K562 (cell line): ENCODE measurements at regions not wholly inside any gene's neighbourhood (a gene's known extent, or its start where the extent isn't known, plus 50 kb on each side); places are given as distances from the start of the nearest gene placed in this dataset.

Experiments
- ATAC-seq: fragments of 200-7000 bp; cut with Tn5 transposase; 3 replicates; pipeline ENCODE4 v1.9.1; 2020; ENCODE audit warnings: moderate library complexity
- BruUV-seq: library from RNA; stranded (reverse); fragments of 400-500 nt; replicated peaks from 2 replicates; lab custom pipeline; 2021; lab: Mats Ljungman, UMichigan
- CTCF ChIA-PET: fragments of 300-600 bp; formaldehyde crosslinking; extraction: SDS; loops from one replicate; lab custom pipeline; 2021; ENCODE audit warnings: low intra/inter-chr PET ratio; lab: Yijun Ruan, JAX
- POLR2A ChIA-PET: fragments of 300-600, 350-650 bp; sonication (Branson Sonifier 250); formaldehyde crosslinking; extraction: SDS; loops from one replicate; lab custom pipeline; 2021; ENCODE audit warnings: antibody characterized with exemption, inconsistent platforms; lab: Yijun Ruan, JAX
- DNase-seq, 4 experiments: peaks; one replicate each; pipeline versions ENCODE4 v3.0.0 to v3.0.0-alpha.2; 2011 to 2018; ENCODE audit warnings: low spot score in 3 of 4, mixed read lengths in 3 of 4; ENCODE audit errors: extremely low read depth in 1 of 4
- FAIRE-seq: peaks from 2 replicates; lab custom pipeline; 2011; peaks lifted over from hg19 to GRCh38; lab: Jason Lieb, UNC
- H2AFZ ChIP-seq: 2 replicates; pipeline ENCODE4 v1.6.0; 2011; ENCODE audit warnings: low read depth, low read length, control low read depth, inconsistent platforms
- H3K27ac ChIP-seq: fragments of 200-600 bp; 3 replicates; pipeline ENCODE4 v1.8.0; 2011; ENCODE audit warnings: low read depth, mild to moderate bottlenecking, control low read depth, inconsistent platforms, low read length, moderate library complexity, mixed read lengths; ENCODE audit errors: extremely low read depth
- H3K27me3 ChIP-seq, 2 experiments: fragments of 300-600 bp in 1 of 2; 2 replicates in 1 of 2; 3 replicates in 1 of 2; pipeline versions ENCODE4 v1.6.0 to v1.8.0; 2011; ENCODE audit warnings: inconsistent platforms in 2 of 2, low read length in 2 of 2, mild to moderate bottlenecking in 1 of 2, mixed read lengths in 1 of 2, moderate library complexity in 1 of 2; ENCODE audit not compliant: control insufficient read depth in 2 of 2, insufficient read depth in 2 of 2
- H3K36me3 ChIP-seq: fragments of 300-600 bp; 3 replicates; pipeline ENCODE4 v1.8.0; 2011; ENCODE audit warnings: mild to moderate bottlenecking, low read length, inconsistent platforms; ENCODE audit not compliant: control insufficient read depth, insufficient read depth
- H3K4me1 ChIP-seq, 2 experiments: fragments of 200-600 bp in 1 of 2; replicated peaks in 1 of 2; 2 replicates in 1 of 2; 3 replicates in 1 of 2; pipeline versions ENCODE4 v1.5.1 to v1.8.0; 2011; ENCODE audit warnings: inconsistent platforms in 2 of 2, low read length in 2 of 2, mild to moderate bottlenecking in 1 of 2, mixed read lengths in 1 of 2, moderate library complexity in 1 of 2; ENCODE audit not compliant: control insufficient read depth in 2 of 2, insufficient read depth in 2 of 2
- H3K4me2 ChIP-seq: 2 replicates; pipeline ENCODE4 v1.6.1; 2011; ENCODE audit warnings: low read length, control low read depth, inconsistent platforms, mixed read lengths; ENCODE audit not compliant: insufficient read depth
- H3K4me3 ChIP-seq: fragments of 200-600 bp; sonication (generic), shearing (Covaris generic); 2 replicates; pipeline ENCODE4 v1.5.1; 2016; ENCODE audit warnings: control low read depth, inconsistent platforms
- H3K79me2 ChIP-seq: fragments of 200-600 bp; 3 replicates; pipeline ENCODE4 v1.8.0; 2011; ENCODE audit warnings: low read length, inconsistent platforms; ENCODE audit not compliant: control insufficient read depth, insufficient read depth
- H3K9ac ChIP-seq, 2 experiments: 2 replicates each; pipeline versions ENCODE4 v1.6.0 to v1.6.1; 2011; ENCODE audit warnings: low read depth in 2 of 2, low read length in 2 of 2, control low read depth in 1 of 2, inconsistent platforms in 1 of 2, mild to moderate bottlenecking in 1 of 2, mixed read lengths in 1 of 2; ENCODE audit not compliant: insufficient read depth in 1 of 2
- H3K9me1 ChIP-seq: one replicate; pipeline ENCODE4 v1.6.0; 2011; ENCODE audit warnings: inconsistent platforms, mild to moderate bottlenecking, low read length, moderate library complexity; ENCODE audit not compliant: control insufficient read depth, insufficient read depth
- H3K9me3 ChIP-seq: replicated peaks from 2 replicates; pipeline ENCODE4 v1.5.1; 2011; ENCODE audit warnings: low read depth, low read length, inconsistent platforms; ENCODE audit not compliant: control insufficient read depth, insufficient read depth
- H4K20me1 ChIP-seq: replicated peaks from 2 replicates; pipeline ENCODE4 v1.6.1; 2011; ENCODE audit warnings: low read length, inconsistent platforms, mixed read lengths; ENCODE audit not compliant: control insufficient read depth, insufficient read depth
- CTCF ChIP-seq, 3 experiments: IDR thresholded peaks in 2 of 3; conservative IDR thresholded peaks in 1 of 3; 2 replicates each; pipeline ENCODE4 v1.5.1; 2011 to 2012; ENCODE audit warnings: low read length in 3 of 3, mild to moderate bottlenecking in 3 of 3, control low read depth in 2 of 3, improper control_type of control experiment in 1 of 3, inconsistent platforms in 1 of 3, low read depth in 1 of 3, mixed read lengths in 1 of 3, moderate library complexity in 1 of 3; ENCODE audit not compliant: insufficient read depth in 2 of 3
- GTF2E2 ChIP-seq: fragments of 200-800 bp; sonication (Bioruptor generic); IDR thresholded peaks from 2 replicates; pipeline ENCODE4 v1.6.1; 2016; ENCODE audit warnings: missing genetic modification characterization, missing compliant biosample characterization
- HDGF ChIP-seq: fragments of 450-650 bp; IDR thresholded peaks from 2 replicates; pipeline ENCODE4 v1.6.1; 2016
- TFE3 ChIP-seq: fragments of 450-650 bp; formaldehyde crosslinking; IDR thresholded peaks from 2 replicates; pipeline ENCODE4 v1.4.0; 2020; ENCODE audit warnings: mild to moderate bottlenecking, mixed read lengths
- WGBS: fragments of 100-300 bp; shearing (Covaris generic); methylation state at CpG from one replicate; pipeline ENCODE4 v1.1.6; 2016; ENCODE audit warnings: low coverage, mixed read lengths; ENCODE audit not compliant: insufficient coverage; ENCODE audit errors: missing lambda C conversion rate; 5-methylcytosine and 5-hydroxymethylcytosine counted together
- in situ Hi-C: fragments of 300-500 bp; cut with MboI; formaldehyde crosslinking; loops from 4 replicates; pipeline ENCODE4 v1.15.0; 2018; ENCODE audit warnings: inconsistent platforms, mixed read lengths
- intact Hi-C: fragments of 100-400 bp; cut with micrococcal nuclease; formaldehyde crosslinking; loops from 2 replicates; pipeline ENCODE4 v1.14.2; 2022

DNA sequence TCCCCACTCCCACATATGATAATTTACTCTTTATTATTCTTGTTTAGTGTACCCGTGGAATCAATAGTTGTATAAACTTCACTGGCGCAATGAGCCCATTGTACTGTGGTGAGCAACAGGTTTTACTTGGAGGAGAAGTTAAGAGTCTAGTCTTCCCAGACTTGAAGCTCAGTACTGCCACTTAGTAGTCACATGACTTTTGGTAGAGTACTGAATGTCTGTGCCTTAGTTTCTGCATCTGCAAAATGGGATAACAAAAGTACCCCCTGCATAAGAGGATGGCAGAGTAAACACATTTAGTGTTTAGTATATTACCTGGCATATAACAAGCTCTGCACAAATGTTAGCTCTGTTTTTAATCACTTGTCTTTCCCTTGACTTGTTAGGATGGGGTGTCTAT, 375.5 kb downstream of the VRK1 start:
- Histone ChIP-seq H3K36me3 (no peaks in the 10 kb centered on the region), H3K9me1 (no peaks in the 10 kb centered on the region), H4K20me1 (no peaks in the 10 kb centered on the region), H2AFZ (no peak overlapping the region), H3K4me2 (no peak overlapping the region), H3K4me1 (no peaks in the 10 kb centered on the region), H3K79me2 (no peaks in the 10 kb centered on the region), H3K4me3 (no peak overlapping the region), H3K27ac (no peak overlapping the region), H3K9ac (no peak overlapping the region), H3K27me3 (no peaks in the 10 kb centered on the region), H3K9me3 (no peaks in the 10 kb centered on the region)
- WGBS, result 0% methylated on average over 2 of the region's 2 CpGs
- TF ChIP-seq HDGF, result no peak
- peak; percentile 54 for TF ChIP-seq TFE3 (CRISPR knock-in tag)
- DNase-seq (no peak), ATAC-seq (no peak), FAIRE-seq (no peak)
- BruUV-seq, result no TSS peak
- in situ Hi-C loops (no loop called here), intact Hi-C loops (no loop called here)
- ChIA-PET CTCF (no interaction called here), POLR2A (no interaction called here)

GRCh38 chr14:97177016-97177415, 379.8 kb downstream of the VRK1 start:
- H3K27ac ChIP-seq, result no peak overlapping the region
- 0% methylated on average over 5 of the region's 6 CpGs for WGBS
- in situ Hi-C loops, result no loop called here
- H3K9me1 ChIP-seq, result no peaks in the 10 kb centered on the region
- ChIA-PET POLR2A (no interaction called here), CTCF (no interaction called here)
- no peaks in the 10 kb centered on the region for H3K36me3 ChIP-seq
- ATAC-seq (peak; percentile 68; the same call in 2 of the 3 replicates), FAIRE-seq (no peak), DNase-seq (peak in 1 of 4 experiments; percentile 13)
- no peaks in the 10 kb centered on the region for H4K20me1 ChIP-seq
- no peak overlapping the region for H3K9ac ChIP-seq
- no peak overlapping the region for H2AFZ ChIP-seq
- H3K27me3 ChIP-seq, result no peaks in the 10 kb centered on the region; a peak in 1 of 5 replicates
- H3K79me2 ChIP-seq, result no peaks in the 10 kb centered on the region
- TF ChIP-seq GTF2E2 (tag) (no peak), CTCF (IDR thresholded peaks at IDR 0.05 in 2 of 3, conservative IDR thresholded peaks at IDR 0.05 in 1 of 3; ENCODE audit: insufficient read depth in 2 of 3, low read depth in 1 of 3, low read length in 3 of 3) (peak; percentile 31 to 38 (median 37); a peak in 5 of 6 replicates)
- intact Hi-C loops, result no loop called here
- no TSS peak for BruUV-seq
- H3K9me3 ChIP-seq, result peaks cover 7% of the 10 kb centered on the region
- H3K4me1 ChIP-seq, result peaks cover 2 to 4% of the 10 kb centered on the region in 2 experiments; a peak in 2 of 5 replicates
- no peak overlapping the region for H3K4me2 ChIP-seq
- H3K4me3 ChIP-seq, result no peak overlapping the region
